ENCODE measurements at regions not wholly inside any gene's neighbourhood (a gene's known extent, or its start where the extent isn't known, plus 50 kb on each side); places are given as distances from the start of the nearest gene placed in this dataset.

DNA sequence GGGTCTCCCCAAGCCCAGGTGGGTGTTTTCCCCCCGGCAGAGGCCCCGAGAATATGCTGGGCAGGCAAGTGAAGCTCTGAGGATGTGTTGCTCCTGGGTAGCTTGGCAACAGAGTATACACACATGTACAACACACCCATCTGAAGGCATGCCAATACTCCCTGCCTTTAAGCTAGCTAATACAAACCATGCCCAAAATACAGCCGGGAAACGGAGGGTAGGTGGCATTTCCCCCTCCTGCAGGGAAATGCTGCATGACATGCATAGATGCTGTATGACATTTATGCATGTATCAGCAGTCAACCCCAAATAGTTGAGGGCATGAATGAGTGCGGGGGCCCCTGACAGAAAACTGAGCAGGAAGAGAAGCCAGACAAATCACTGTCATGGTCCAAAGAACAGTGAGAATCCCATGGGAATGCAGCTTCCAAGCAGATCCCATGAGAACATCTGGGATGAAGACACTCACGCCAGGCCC lies 614.1 kb downstream of the EBF1 start:
- TF ChIP-seq, protein P1, sequence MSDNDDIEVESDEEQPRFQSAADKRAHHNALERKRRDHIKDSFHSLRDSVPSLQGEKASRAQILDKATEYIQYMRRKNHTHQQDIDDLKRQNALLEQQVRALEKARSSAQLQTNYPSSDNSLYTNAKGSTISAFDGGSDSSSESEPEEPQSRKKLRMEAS (IDR thresholded peaks at IDR 0.05), result no peak
- TF ChIP-seq, protein P2, sequence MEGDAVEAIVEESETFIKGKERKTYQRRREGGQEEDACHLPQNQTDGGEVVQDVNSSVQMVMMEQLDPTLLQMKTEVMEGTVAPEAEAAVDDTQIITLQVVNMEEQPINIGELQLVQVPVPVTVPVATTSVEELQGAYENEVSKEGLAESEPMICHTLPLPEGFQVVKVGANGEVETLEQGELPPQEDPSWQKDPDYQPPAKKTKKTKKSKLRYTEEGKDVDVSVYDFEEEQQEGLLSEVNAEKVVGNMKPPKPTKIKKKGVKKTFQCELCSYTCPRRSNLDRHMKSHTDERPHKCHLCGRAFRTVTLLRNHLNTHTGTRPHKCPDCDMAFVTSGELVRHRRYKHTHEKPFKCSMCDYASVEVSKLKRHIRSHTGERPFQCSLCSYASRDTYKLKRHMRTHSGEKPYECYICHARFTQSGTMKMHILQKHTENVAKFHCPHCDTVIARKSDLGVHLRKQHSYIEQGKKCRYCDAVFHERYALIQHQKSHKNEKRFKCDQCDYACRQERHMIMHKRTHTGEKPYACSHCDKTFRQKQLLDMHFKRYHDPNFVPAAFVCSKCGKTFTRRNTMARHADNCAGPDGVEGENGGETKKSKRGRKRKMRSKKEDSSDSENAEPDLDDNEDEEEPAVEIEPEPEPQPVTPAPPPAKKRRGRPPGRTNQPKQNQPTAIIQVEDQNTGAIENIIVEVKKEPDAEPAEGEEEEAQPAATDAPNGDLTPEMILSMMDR (CRISPR knock-in tag; IDR thresholded peaks at IDR 0.05), result no peak
- no peak for TF ChIP-seq MIXL1 (CRISPR knock-in tag; IDR thresholded peaks at IDR 0.05)
- TF ChIP-seq FOXK1 (CRISPR knock-in tag; IDR thresholded peaks at IDR 0.05; ENCODE audit: borderline replicate concordance, low read depth), result no peak
- no peak for TF ChIP-seq JUND (CRISPR knock-in tag; IDR thresholded peaks at IDR 0.05)
- TF ChIP-seq ZBTB20 (CRISPR knock-in tag; IDR thresholded peaks at IDR 0.05; ENCODE audit: borderline replicate concordance, low read depth), result no peak
- no peak for TF ChIP-seq ZNF720 (CRISPR knock-in tag; IDR thresholded peaks at IDR 0.05)
